ENCODE measurements at regions not wholly inside any gene's neighbourhood (a gene's known extent, or its start where the extent isn't known, plus 50 kb on each side); places are given as distances from the start of the nearest gene placed in this dataset.

- TF ChIP-seq, protein P1, sequence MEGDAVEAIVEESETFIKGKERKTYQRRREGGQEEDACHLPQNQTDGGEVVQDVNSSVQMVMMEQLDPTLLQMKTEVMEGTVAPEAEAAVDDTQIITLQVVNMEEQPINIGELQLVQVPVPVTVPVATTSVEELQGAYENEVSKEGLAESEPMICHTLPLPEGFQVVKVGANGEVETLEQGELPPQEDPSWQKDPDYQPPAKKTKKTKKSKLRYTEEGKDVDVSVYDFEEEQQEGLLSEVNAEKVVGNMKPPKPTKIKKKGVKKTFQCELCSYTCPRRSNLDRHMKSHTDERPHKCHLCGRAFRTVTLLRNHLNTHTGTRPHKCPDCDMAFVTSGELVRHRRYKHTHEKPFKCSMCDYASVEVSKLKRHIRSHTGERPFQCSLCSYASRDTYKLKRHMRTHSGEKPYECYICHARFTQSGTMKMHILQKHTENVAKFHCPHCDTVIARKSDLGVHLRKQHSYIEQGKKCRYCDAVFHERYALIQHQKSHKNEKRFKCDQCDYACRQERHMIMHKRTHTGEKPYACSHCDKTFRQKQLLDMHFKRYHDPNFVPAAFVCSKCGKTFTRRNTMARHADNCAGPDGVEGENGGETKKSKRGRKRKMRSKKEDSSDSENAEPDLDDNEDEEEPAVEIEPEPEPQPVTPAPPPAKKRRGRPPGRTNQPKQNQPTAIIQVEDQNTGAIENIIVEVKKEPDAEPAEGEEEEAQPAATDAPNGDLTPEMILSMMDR (conservative IDR thresholded peaks at IDR 0.05), result no peak
- no peak for TF ChIP-seq EZH2 (IDR thresholded peaks at IDR 0.05; ENCODE audit: low read depth)
These were observed 150.9 kb upstream of the POU3F1 start for GRCh38 chr1:38197312-38198061.

Data from PC-9 (cell line).